ENCODE measurements at regions not wholly inside any gene's neighbourhood (a gene's known extent, or its start where the extent isn't known, plus 50 kb on each side); places are given as distances from the start of the nearest gene placed in this dataset.

DNA sequence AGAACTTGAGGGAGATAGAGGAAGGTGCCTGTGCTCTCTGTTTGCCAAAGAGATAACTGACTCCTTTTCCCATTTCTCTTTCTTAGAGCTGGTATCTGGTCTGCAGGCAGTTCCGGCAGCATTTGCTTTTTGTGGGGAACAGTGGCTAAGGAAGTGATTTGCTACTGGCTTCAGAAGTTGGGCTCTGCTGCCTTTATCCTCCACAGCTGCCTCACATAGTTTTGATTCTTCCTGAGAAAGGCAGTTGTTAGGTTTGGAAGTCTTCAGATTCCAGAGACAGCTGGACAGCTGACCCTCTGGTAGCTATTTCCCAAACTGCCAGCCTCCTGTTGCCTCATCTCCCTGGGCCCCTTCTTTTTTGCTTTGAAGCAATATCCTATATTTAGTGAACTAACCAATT, 62.6 kb upstream of the MACF1 start:
- DNase-seq, result no peak

DNA sequence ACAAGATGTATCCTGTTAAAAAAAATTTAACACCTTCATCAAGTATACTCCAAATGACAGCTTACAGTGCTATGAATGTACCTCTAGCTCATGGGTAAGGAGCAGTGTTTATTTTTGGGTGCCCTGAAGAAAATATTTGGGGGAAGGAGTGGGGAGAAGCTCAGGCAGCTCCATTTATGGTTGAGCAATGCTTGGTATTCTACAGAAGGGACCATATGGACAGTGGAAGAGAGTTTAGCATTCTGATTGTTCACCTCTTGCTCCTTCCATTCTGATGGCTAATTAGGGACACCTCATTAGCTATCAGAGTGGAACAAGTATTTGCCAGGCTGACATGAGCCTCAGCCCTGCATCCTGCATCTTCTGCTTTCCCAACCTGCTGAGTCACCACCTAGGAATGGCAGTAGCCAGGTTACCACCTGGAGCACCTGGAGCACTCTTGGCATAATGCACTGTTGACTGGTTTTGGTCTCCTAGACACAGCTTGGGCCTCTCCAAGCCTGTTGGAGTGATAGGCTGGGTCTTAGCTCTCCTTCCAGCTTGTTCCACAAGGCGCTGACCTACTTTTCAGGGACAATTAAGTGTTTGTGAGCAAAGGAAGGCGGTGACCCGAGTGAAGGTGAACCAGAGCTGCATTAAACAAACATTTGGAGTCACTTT, 62.0 kb upstream of the MACF1 start:
- peak; percentile 100 for DNase-seq

DNA sequence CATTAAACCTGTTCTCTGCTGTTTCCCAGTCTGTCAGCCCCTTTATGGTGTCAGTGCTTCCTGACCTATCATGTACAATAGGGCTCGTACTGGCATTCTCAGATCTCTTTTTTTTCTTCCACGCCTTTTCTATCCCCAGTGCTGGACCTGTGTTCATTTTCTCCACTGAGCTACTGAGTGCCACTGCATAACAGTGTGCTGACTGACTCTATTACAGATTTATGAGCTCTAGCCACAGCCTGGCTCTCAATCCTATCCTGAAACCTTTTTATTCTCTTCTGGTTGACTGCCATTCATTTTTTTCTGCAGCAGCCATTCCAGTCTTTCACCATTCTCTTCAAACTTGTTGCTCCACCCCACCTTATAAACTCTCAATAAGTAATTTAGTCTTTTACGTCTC, 59.6 kb upstream of the MACF1 start:
- DNase-seq, result no peak

DNA sequence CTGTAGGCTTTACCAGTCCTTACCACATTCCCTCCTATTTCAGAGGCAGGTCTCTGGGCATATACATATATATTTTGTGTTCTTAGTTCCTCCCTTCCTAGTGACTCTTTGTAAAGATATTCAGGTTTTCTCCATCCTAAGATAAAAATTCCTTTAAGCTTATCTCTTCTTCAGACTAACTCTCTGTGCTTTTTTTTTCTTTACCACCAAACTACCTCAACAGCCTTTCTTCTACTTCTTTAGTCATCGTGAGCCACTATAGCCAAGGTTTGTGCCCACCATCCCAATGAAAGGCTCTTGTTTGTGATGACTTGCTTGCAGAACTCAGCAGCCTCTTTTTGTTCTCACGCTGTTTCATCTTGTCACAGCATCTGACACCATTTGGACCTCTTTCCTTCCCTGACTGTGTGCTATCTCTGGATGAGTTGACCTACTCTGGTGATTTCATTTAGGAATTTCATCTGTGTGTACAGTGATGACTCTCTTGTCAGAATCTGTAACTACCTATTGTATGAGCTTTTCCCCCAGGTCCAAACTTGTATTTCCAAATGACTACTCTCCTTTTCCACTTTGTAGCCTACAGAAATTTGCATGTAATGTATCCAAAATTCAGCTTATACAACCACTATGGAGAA, 59.0 kb upstream of the MACF1 start:
- DNase-seq, result no peak

DNA sequence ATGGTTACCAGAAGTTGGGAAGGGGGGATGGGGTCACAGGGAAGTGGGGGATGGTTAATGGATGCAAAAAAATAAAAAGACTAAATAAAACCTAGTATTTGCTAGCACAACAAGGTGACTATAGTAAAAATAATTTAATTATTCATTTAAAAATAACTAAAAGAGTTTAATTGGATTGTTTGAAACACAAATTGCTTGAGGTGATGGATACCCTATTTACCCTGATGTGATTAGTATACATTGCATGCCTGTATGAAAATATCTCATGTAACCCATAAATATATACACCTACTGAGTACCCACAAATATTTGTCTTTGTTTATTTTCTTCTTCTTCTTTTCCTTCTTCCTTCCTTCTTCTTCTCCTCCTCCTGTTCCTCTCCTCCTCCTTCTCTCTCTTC, 57.8 kb upstream of the MACF1 start:
- no peak for DNase-seq

DNA sequence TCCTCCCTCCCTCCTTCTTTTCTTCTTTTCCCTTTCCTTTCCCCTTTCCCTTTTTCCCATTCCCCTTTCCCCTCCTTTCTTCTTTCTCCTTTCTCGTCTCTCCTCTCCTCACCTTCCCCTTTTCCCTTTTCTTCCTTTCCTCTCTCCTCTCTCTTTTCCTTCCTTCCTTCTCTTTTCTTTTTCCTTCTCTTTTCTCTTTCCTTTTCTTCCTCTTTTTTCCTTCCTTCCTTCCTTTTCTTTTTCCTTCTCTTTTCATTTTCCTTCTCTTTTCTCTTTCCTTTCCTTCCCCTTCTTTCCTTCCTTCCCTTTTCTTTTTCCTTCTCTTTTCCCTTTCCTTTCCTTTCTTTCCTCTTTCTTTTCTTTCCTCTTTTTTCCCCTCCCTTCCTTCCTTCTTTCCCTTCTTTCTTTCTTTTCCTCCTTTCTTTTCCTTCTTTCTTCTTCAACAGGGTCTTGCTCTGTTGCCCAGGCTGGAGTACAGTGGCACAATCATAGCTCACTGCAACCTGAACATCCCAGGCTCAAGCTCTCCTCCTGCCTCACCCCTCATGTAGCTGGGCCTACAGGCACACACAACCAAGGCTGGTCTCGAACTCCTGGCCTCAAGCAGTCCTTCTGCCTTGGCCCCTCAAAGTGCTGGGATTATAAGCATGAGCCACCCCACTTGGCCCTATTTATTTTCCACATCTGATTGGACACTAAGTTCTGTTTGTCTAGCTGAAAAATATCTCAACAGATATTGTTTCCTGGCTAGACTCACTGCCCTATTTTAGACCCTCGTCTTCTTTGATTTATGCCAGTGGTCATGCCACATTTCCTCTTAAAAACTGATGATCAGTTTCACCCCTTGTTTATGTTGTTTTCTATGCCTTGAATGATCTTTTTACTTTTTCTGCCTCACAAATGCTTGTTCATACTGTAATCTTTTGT, 57.1 kb upstream of the MACF1 start:
- no peak for DNase-seq

DNA sequence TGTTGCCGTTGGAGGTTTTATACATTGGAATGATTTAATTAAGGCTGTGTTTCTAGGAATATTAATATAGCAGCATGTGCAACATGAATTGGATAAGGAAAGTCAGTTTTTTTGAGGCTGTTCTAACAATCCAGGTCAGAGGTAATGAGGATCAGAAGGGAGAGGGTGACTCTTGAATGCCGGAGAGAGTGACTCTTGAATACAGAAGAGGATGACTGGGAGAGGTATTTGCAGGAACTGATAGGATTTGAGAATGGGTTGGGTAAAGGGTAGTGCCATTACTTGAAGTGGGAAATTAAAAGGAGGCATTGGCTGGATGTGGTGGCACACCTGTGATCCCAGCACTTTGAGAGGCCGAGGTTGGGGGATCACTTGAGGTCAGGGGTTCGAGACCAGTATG, 55.6 kb upstream of the MACF1 start:
- DNase-seq, result peak; percentile 82

DNA sequence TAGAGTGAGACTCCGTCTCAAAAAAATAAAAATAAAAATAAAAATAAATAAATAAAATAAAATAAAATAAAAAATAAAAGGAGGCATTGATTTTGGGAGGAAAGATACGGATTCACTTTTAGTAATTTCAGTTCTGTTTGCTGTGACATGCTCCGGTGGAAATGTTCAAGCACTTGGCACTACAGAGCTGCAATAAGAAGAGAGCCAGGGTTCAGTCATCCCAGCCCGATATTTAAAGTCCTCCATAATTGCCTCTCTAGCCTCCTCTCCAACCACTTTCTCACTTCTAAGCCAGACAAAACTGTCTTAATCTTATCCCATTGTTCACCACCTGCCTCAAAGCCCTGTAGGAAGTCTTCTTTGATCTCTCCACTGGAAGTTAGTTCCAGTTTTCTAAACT, 55.0 kb upstream of the MACF1 start:
- DNase-seq, result no peak

DNA sequence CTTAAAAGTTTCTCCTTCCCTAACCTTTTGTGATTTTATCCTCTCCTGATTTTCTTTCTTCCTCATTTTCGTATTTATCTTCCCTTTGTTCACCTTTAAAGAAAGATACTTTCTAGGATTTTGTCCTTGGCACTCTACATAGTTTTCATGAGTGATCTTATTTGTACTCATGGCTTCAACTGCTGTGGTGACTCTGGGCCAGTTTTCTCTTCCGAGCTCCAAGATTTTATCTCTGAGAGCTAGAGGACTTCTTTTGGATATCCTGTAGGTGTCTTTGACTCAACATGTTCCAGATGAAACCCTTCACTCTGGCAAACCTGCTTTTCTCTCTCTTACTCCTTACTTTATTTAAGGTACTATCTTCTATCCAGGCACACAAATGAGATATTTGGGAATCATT, 53.7 kb upstream of the MACF1 start:
- DNase-seq, result no peak

DNA sequence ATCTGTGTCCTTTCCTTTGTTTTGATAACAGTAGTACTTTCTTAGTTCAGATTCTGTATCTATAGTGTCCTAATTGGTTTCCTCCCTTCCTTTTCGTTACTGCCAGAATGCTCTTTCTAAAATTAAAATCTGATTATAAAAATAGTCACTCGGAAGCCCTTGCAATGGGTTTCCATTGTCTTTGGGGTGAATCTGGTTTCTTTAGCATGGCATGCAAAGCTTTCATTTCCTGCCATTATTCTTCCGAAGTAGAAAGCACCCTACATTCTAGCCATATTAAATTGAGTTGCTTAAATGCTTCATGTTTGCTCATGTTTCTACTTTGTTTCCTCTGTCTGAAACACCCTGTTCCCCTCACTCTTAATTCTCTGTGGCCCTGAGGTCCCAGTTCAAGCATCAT, 53.2 kb upstream of the MACF1 start:
- DNase-seq, result no peak

DNA sequence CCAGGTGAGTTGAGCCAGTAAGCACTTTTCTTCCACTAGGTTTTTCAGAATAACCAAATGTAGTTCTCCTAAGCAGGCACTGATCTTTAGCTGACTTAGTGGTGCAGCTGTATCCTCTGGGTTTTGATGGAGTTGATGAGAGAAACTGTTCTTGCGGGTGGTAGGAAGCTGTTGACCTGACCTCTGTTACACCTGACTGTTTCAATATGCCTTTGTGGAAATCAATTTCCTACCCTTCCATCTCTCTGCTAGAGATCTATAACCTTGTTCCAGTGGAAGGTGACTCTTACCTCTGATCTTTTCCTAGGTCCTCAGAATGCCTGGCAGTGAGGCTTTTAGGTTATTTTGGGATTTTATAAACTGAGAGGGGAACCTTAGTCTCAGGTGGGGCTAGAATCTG, 51.6 kb upstream of the MACF1 start:
- DNase-seq, result no peak

DNA sequence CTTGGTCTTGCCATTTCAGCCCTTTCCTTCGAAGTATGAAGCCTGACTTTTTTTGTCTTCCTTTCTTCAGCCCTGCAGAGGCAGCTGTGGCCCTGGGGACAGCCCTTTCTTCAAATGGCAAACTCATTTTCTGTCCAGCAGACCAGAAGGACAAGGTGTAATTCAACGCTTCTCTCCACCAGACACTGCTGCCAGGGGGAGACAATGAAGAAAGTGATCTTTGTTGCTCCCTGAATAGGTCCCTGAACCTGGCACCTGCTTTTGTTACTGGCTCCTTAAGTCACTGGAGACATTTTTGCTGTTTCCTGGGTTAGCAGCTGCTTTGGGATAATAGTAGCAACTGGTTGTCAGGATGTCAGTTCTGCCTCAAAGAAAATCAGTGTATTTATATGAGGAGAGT, 50.8 kb upstream of the MACF1 start:
- peak; percentile 66 for DNase-seq

DNA sequence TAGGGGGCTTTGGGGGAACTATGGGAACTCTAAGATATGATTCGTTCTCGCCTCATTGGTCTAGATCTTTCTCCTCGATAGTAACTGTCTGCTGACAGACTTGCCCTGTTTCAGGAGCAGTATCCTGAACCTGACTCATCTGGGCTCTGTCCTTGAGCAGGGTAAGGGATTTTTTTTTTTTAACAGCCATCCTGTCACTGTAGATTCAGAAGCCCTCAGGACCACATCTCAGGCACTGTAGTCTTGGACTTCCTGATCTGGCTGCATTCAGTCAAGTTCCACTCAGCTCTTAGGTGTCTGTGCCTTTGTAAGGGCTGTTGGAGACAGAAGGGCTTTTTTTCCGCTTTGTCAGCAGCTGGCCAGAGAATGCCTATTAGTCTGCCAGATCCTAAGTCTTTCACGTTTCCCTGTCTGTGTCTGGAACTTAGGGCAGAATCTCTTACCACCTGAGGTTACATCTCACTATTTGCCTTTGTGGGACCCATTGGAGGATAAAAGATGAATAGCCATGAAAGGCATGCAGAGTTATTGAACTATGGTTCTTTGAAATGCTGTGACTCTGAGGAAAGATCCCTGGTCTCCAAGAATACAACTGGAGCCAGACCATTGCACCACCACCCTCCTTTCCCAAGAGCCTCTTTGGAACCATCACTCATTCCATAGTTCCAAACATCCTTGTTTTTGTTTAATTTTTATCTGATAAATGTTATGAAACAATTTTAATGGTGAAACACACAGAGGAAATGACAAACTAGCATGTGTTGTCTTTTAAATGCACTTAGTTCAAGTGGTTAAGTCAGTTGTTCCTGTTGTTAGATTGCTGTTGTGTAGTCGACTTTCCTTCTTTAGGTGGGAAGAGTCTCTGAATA, 49.7 kb upstream of the MACF1 start:
- peak; percentile 99 for DNase-seq
